Tibial artery (tissue), 4 donors: ENCODE measurements at regions not wholly inside any gene's neighbourhood (a gene's known extent, or its start where the extent isn't known, plus 50 kb on each side); places are given as distances from the start of the nearest gene placed in this dataset.

Source experiments
- DNase-seq, 2 donors: peaks; one replicate each; pipeline ENCODE4 v3.0.0-alpha.2; 2019
- H3K27ac ChIP-seq, 2 donors: fragments of 200-600 bp; sonication (generic) in 1 of 2; 1 replicate in 1 of 2; 2 replicates in 1 of 2; pipeline ENCODE4 v1.5.1; 2018 to 2019; ENCODE audit warnings: mild to moderate bottlenecking in 1 of 2
- H3K27me3 ChIP-seq, 2 donors: fragments of 200-600 bp; sonication (generic) in 1 of 2; one replicate each; pipeline versions ENCODE4 v1.5.1 to v1.6.0; 2016 to 2019
- H3K36me3 ChIP-seq, 3 donors: fragments of 200-600 bp; sonication (generic) in 2 of 3; one replicate each; pipeline ENCODE4 v1.5.1; 2016 to 2019; ENCODE audit warnings: mild to moderate bottlenecking in 2 of 3
- H3K4me1 ChIP-seq, 4 donors: fragments of 200-600 bp; sonication (generic) in 2 of 4; 1 replicate in 3 of 4; 2 replicates in 1 of 4; pipeline ENCODE4 v1.5.1; 2016 to 2019
- H3K4me3 ChIP-seq, 2 donors: fragments of 200-600 bp; sonication (generic) in 1 of 2; 1 replicate in 1 of 2; 2 replicates in 1 of 2; pipeline ENCODE4 v1.5.1; 2018 to 2019; ENCODE audit warnings: mild to moderate bottlenecking in 2 of 2
- H3K9me3 ChIP-seq, 3 donors: fragments of 200-600 bp; sonication (generic) in 1 of 3; one replicate each; pipeline ENCODE4 v1.5.1; 2016 to 2019
- intact Hi-C: fragments of 100-400 bp; cut with DNase I; formaldehyde crosslinking; loops from one replicate; pipeline ENCODE4 v1.15.0; 2023; ENCODE audit warnings: low total_unique reads
- TF ChIP-seq, protein P1 (sequence below), 2 experiments: fragments of 200-600 bp in 1 of 2; fragments of 450-650 bp in 1 of 2; IDR thresholded peaks; one replicate each; pipeline ENCODE4 v1.5.1; 2017 to 2019; ENCODE audit warnings: antibody characterized with exemption in 2 of 2, mild to moderate bottlenecking in 1 of 2, moderate library complexity in 1 of 2

- Histone ChIP-seq H3K27ac (no peak overlapping the region), H3K36me3 (no peaks in the 10 kb centered on the region), H3K27me3 (no peaks in the 10 kb centered on the region), H3K4me1 (no peaks in the 10 kb centered on the region), H3K9me3 (no peaks in the 10 kb centered on the region), H3K4me3 (no peak overlapping the region)
- intact Hi-C loops, result no loop called here
- TF ChIP-seq, protein P1, sequence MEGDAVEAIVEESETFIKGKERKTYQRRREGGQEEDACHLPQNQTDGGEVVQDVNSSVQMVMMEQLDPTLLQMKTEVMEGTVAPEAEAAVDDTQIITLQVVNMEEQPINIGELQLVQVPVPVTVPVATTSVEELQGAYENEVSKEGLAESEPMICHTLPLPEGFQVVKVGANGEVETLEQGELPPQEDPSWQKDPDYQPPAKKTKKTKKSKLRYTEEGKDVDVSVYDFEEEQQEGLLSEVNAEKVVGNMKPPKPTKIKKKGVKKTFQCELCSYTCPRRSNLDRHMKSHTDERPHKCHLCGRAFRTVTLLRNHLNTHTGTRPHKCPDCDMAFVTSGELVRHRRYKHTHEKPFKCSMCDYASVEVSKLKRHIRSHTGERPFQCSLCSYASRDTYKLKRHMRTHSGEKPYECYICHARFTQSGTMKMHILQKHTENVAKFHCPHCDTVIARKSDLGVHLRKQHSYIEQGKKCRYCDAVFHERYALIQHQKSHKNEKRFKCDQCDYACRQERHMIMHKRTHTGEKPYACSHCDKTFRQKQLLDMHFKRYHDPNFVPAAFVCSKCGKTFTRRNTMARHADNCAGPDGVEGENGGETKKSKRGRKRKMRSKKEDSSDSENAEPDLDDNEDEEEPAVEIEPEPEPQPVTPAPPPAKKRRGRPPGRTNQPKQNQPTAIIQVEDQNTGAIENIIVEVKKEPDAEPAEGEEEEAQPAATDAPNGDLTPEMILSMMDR (IDR thresholded peaks at IDR 0.05), result no peak
- no peak for DNase-seq
These were observed 129.7 kb downstream of the DTWD1 start for GRCh38 chr15:49750553-49750952.

DNA sequence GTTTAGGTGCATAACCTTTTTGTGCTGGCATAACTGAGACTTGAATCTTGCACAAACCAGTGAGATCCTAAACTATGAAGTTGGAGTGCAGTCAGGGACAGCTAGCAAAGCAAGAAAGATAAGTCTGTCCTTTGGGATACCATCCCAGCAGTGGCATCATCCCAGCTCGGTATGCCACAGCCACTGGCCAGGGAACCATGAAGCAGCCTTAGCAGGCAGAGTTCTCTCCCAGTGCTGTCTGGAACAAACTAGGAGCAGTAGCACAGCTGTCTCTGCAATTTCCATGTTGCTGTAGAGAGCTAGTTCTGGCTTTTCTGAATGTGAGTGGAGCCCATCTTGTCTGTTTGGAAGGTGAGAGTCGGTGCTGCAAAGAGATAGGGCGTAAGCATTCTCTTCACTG lies 130.3 kb downstream of the DTWD1 start:
- H3K27me3 ChIP-seq, result no peaks in the 10 kb centered on the region
- H3K36me3 ChIP-seq, result no peaks in the 10 kb centered on the region
- H3K4me3 ChIP-seq, result no peak overlapping the region
- TF ChIP-seq, protein P1 (IDR thresholded peaks at IDR 0.05), result no peak
- no peaks in the 10 kb centered on the region for H3K9me3 ChIP-seq
- DNase-seq, result peak in 1 of 2 donors; percentile 74
- H3K27ac ChIP-seq, result no peak overlapping the region
- H3K4me1 ChIP-seq, result no peaks in the 10 kb centered on the region
- intact Hi-C loops, result no loop called here

GRCh38 chr15:49751751-49752150 lies 130.9 kb downstream of the DTWD1 start:
- TF ChIP-seq, protein P1 (IDR thresholded peaks at IDR 0.05), result no peak
- no peaks in the 10 kb centered on the region for H3K36me3 ChIP-seq
- no peaks in the 10 kb centered on the region for H3K9me3 ChIP-seq
- DNase-seq, result no peak
- no peaks in the 10 kb centered on the region for H3K27me3 ChIP-seq
- H3K27ac ChIP-seq, result no peak overlapping the region
- H3K4me3 ChIP-seq, result no peak overlapping the region
- H3K4me1 ChIP-seq, result no peaks in the 10 kb centered on the region
- intact Hi-C loops, result no loop called here

GRCh38 chr15:49752517-49752916 lies 131.7 kb downstream of the DTWD1 start:
- Histone ChIP-seq H3K4me3 (no peak overlapping the region), H3K4me1 (no peaks in the 10 kb centered on the region), H3K27ac (no peak overlapping the region), H3K9me3 (no peaks in the 10 kb centered on the region), H3K36me3 (no peaks in the 10 kb centered on the region), H3K27me3 (no peaks in the 10 kb centered on the region)
- TF ChIP-seq, protein P1 (IDR thresholded peaks at IDR 0.05), result no peak
- no peak for DNase-seq
- intact Hi-C loops, result no loop called here

GRCh38 chr15:49758456-49758855 lies 137.6 kb downstream of the DTWD1 start:
- intact Hi-C loops, result no loop called here
- no peaks in the 10 kb centered on the region for H3K27me3 ChIP-seq
- peaks cover 0 to 35% (median 8%) of the 10 kb centered on the region in 3 donors for H3K9me3 ChIP-seq
- TF ChIP-seq, protein P1 (IDR thresholded peaks at IDR 0.05), result no peak
- no peak for DNase-seq
- H3K27ac ChIP-seq, result no peak overlapping the region
- no peak overlapping the region for H3K4me3 ChIP-seq
- H3K4me1 ChIP-seq, result no peaks in the 10 kb centered on the region
- H3K36me3 ChIP-seq, result no peaks in the 10 kb centered on the region

DNA sequence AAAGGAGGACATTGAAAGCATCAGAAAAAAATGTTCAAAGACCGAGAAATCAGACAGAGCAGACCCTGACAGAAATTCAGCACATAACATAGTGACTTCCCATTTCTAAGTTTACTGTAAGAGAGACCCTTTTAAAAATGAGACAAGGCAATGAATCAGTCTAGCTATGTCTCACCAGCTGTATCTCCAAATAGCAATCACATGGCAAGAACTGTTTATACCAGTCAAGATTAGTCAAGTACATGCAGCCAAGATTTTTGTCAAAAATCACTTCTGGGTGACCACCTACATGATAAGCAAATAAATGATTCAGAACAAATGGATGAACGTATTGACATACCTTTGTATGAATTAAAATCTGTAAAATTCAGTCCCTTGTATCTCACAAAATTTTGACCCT lies 138.0 kb downstream of the DTWD1 start:
- Histone ChIP-seq H3K36me3 (no peaks in the 10 kb centered on the region), H3K27ac (no peak overlapping the region), H3K4me1 (no peaks in the 10 kb centered on the region), H3K4me3 (no peak overlapping the region), H3K27me3 (no peaks in the 10 kb centered on the region), H3K9me3 (peaks cover 0 to 35% (median 8%) of the 10 kb centered on the region in 3 donors)
- intact Hi-C loops, result no loop called here
- TF ChIP-seq, protein P1 (IDR thresholded peaks at IDR 0.05), result no peak
- no peak for DNase-seq
